ENCODE measurements at regions not wholly inside any gene's neighbourhood (a gene's known extent, or its start where the extent isn't known, plus 50 kb on each side); places are given as distances from the start of the nearest gene placed in this dataset.

DNA sequence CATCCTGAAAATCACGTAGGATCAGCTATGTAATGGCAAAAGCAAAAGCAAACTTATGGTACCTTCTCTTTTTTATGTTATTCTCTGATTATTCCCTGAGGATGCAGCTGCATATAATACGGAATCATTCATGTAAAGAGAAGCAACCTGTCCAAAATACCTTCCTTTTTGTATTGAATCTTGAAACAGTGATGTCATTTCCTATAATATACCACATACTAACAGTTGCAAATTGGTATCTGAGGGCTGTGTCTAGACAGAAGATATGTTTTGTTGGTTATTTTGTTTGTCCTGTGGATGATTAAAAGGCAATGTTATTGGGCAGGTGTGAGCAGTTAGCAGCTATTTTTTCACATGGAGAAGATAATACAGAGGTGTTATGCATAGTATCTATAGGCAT, 161.4 kb upstream of the AHI1 start:
- Histone ChIP-seq H4K20me1 (ENCODE audit: insufficient read depth, low read length) (no peaks in the 10 kb centered on the region), H3K79me2 (ENCODE audit: insufficient read depth, low read length) (no peaks in the 10 kb centered on the region), H3K27me3 (ENCODE audit: insufficient read depth, low read length) (no peaks in the 10 kb centered on the region), H3K4me3 (ENCODE audit: low read depth, low read length, poor library complexity, severe bottlenecking) (no peak overlapping the region), H3K4me2 (ENCODE audit: low read length) (no peak overlapping the region), H2AFZ (ENCODE audit: low read length) (no peak overlapping the region), H3K9ac (ENCODE audit: low read length) (no peak overlapping the region), H3K9me3 (ENCODE audit: low read length) (no peaks in the 10 kb centered on the region), H3K36me3 (ENCODE audit: insufficient read depth, low read length) (no peaks in the 10 kb centered on the region), H3F3A (ENCODE audit: insufficient read depth, low read length) (no peaks in the 10 kb centered on the region), H3K4me1 (ENCODE audit: insufficient read depth, low read length, severe bottlenecking) (no peaks in the 10 kb centered on the region), H3K27ac (ENCODE audit: low read depth, low read length, poor library complexity, severe bottlenecking) (no peak overlapping the region), H3K9me2 (ENCODE audit: low read depth, low read length) (no peaks in the 10 kb centered on the region)
- TF ChIP-seq CTCF (IDR thresholded peaks at IDR 0.05; ENCODE audit: low read length) (no peak), EZH2 (IDR thresholded peaks at IDR 0.05; ENCODE audit: borderline replicate concordance, low read length) (no peak)

DNA sequence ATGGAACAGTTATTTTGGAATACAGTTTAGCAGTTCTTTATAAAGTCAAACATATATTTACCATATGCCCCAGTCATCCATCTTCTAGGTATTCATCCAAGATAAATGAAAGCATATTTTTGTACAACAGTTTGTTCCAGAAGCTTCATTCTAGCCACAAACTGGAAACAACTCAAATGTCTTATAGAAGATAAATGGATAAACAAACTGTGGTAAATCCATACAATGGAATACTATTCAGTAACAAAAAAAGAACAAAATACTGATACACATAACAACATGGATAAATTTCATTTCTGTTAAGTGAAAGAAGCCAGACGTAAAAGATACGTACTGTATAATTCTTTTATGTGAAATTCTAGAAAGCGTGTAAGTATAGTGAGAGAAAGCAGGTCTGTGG, 167.0 kb upstream of the AHI1 start:
- TF ChIP-seq CTCF (IDR thresholded peaks at IDR 0.05; ENCODE audit: low read length) (no peak), EZH2 (IDR thresholded peaks at IDR 0.05; ENCODE audit: borderline replicate concordance, low read length) (no peak)
- no peaks in the 10 kb centered on the region for H3F3A ChIP-seq (ENCODE audit: insufficient read depth, low read length)
- no peaks in the 10 kb centered on the region for H3K79me2 ChIP-seq (ENCODE audit: insufficient read depth, low read length)
- no peaks in the 10 kb centered on the region for H3K9me2 ChIP-seq (ENCODE audit: low read depth, low read length)
- no peaks in the 10 kb centered on the region for H4K20me1 ChIP-seq (ENCODE audit: insufficient read depth, low read length)
- H3K9me3 ChIP-seq (ENCODE audit: low read length), result no peaks in the 10 kb centered on the region
- H3K4me1 ChIP-seq (ENCODE audit: insufficient read depth, low read length, severe bottlenecking), result no peaks in the 10 kb centered on the region
- no peak overlapping the region for H3K27ac ChIP-seq (ENCODE audit: low read depth, low read length, poor library complexity, severe bottlenecking)
- no peak overlapping the region for H3K4me2 ChIP-seq (ENCODE audit: low read length)
- no peak overlapping the region for H3K4me3 ChIP-seq (ENCODE audit: low read depth, low read length, poor library complexity, severe bottlenecking)
- H2AFZ ChIP-seq (ENCODE audit: low read length), result no peak overlapping the region
- no peak overlapping the region for H3K9ac ChIP-seq (ENCODE audit: low read length)
- H3K36me3 ChIP-seq (ENCODE audit: insufficient read depth, low read length), result no peaks in the 10 kb centered on the region
- no peaks in the 10 kb centered on the region for H3K27me3 ChIP-seq (ENCODE audit: insufficient read depth, low read length)

GRCh38 chr6:135665935-135666334, 168.4 kb upstream of the AHI1 start:
- Histone ChIP-seq H3K9me2 (ENCODE audit: low read depth, low read length) (no peaks in the 10 kb centered on the region), H3K4me2 (ENCODE audit: low read length) (no peak overlapping the region), H3K9me3 (ENCODE audit: low read length) (no peaks in the 10 kb centered on the region), H3K27me3 (ENCODE audit: insufficient read depth, low read length) (no peaks in the 10 kb centered on the region), H3K9ac (ENCODE audit: low read length) (no peak overlapping the region), H2AFZ (ENCODE audit: low read length) (no peak overlapping the region), H3K4me1 (ENCODE audit: insufficient read depth, low read length, severe bottlenecking) (no peaks in the 10 kb centered on the region), H3K4me3 (ENCODE audit: low read depth, low read length, poor library complexity, severe bottlenecking) (no peak overlapping the region), H3K36me3 (ENCODE audit: insufficient read depth, low read length) (no peaks in the 10 kb centered on the region), H3F3A (ENCODE audit: insufficient read depth, low read length) (no peaks in the 10 kb centered on the region), H3K79me2 (ENCODE audit: insufficient read depth, low read length) (no peaks in the 10 kb centered on the region), H3K27ac (ENCODE audit: low read depth, low read length, poor library complexity, severe bottlenecking) (no peak overlapping the region), H4K20me1 (ENCODE audit: insufficient read depth, low read length) (no peaks in the 10 kb centered on the region)
- no peak for TF ChIP-seq CTCF (IDR thresholded peaks at IDR 0.05; ENCODE audit: low read length)
- TF ChIP-seq EZH2 (IDR thresholded peaks at IDR 0.05; ENCODE audit: borderline replicate concordance, low read length), result no peak

Data from OCI-LY1 (cell line).